Peyer's patch (tissue), 4 donors: ENCODE measurements at regions not wholly inside any gene's neighbourhood (a gene's known extent, or its start where the extent isn't known, plus 50 kb on each side); places are given as distances from the start of the nearest gene placed in this dataset.

Experiments
- CTCF ChIP-seq, 6 experiments: fragments of 450-650 bp in 4 of 6; fragments of 200-600 bp in 2 of 6; sonication (generic) in 1 of 6; IDR thresholded peaks; one replicate each; pipeline ENCODE4 v1.5.1; 2017 to 2019; ENCODE audit warnings: antibody characterized with exemption in 6 of 6, mild to moderate bottlenecking in 3 of 6, moderate library complexity in 1 of 6
- POLR2A ChIP-seq, 2 donors: fragments of 450-650 bp; IDR thresholded peaks; one replicate each; pipeline ENCODE4 v1.5.1; 2017; ENCODE audit warnings: antibody characterized with exemption in 2 of 2, mild to moderate bottlenecking in 2 of 2, moderate library complexity in 2 of 2

GRCh38 chr1:25081496-25081895, 150.8 kb downstream of the SYF2 start:
- TF ChIP-seq POLR2A (IDR thresholded peaks at IDR 0.05) (no peak), CTCF (IDR thresholded peaks at IDR 0.05) (no peak)
